ENCODE measurements at regions not wholly inside any gene's neighbourhood (a gene's known extent, or its start where the extent isn't known, plus 50 kb on each side); places are given as distances from the start of the nearest gene placed in this dataset.

DNA sequence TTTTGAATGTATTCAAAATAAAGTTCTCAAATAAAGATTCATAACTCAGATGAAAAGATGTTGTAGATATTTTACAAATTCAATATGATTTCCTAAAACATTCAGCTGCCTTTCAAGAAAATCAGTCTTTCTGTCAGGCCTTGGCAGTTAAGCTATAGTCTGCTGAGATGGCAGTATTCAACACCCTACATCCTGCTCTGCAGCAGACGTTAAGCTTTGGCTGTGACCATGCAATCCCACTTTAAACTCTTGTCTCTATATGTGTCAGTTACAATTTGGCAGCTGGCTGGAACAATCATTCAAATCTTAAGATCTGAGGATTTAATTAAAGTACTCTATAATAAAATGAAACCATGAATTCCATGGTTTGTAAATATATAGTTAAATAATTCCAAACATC lies 567.3 kb upstream of the ZNF804A start:
- POLR2A ChIA-PET, result no interaction called here
- no peak for TF ChIP-seq CTCF (IDR thresholded peaks at IDR 0.05; ENCODE audit: low read depth, low read length)
- CTCF ChIA-PET, result no interaction called here
- Histone ChIP-seq H3K9me3 (ENCODE audit: control insufficient read depth, insufficient read depth, low read length) (peaks cover 2% of the 10 kb centered on the region; the same call in 1 of the 2 replicates), H3K27ac (ENCODE audit: low read depth, low read length) (no peak overlapping the region), H3K27me3 (ENCODE audit: control insufficient read depth, insufficient read depth, low read length) (no peaks in the 10 kb centered on the region), H3K4me3 (ENCODE audit: low read depth, low read length) (no peak overlapping the region)
- no peak for DNase-seq (ENCODE audit: low read depth, low spot score)

- DNase-seq (ENCODE audit: low read depth, low spot score), result no peak
- H3K4me3 ChIP-seq (ENCODE audit: low read depth, low read length), result no peak overlapping the region
- no peaks in the 10 kb centered on the region for H3K27me3 ChIP-seq (ENCODE audit: control insufficient read depth, insufficient read depth, low read length)
- CTCF ChIA-PET, result no interaction called here
- POLR2A ChIA-PET, result no interaction called here
- H3K9me3 ChIP-seq (ENCODE audit: control insufficient read depth, insufficient read depth, low read length), result peaks cover 2% of the 10 kb centered on the region; the same call in 1 of the 2 replicates
- TF ChIP-seq CTCF (IDR thresholded peaks at IDR 0.05; ENCODE audit: low read depth, low read length), result no peak
- H3K27ac ChIP-seq (ENCODE audit: low read depth, low read length), result no peak overlapping the region
Observed at GRCh38 chr2:184031402-184032147, 566.8 kb upstream of the ZNF804A start.

DNA sequence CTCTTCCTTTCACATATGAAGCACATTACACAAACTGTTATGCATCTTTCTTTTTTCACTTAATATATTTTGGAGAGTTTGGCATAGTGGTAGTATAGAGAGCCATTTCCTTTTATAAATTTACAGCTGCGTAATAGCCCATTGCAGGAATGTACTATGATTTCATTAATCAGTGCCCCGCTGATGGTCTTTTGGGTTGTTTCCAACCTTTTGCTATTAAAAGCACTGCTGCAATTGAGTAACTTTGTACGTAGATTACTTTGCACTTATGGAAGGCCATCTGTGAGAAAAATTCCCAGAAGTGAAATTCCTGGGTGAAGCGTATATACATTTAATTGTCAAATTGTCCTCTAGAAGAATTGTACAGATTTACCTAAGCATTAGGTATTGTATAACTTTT lies 565.3 kb upstream of the ZNF804A start:
- ChIA-PET POLR2A (no interaction called here), CTCF (no interaction called here)
- TF ChIP-seq CTCF (IDR thresholded peaks at IDR 0.05; ENCODE audit: low read depth, low read length), result no peak

GRCh38 chr2:184037273-184037672 lies 561.1 kb upstream of the ZNF804A start:
- no peak overlapping the region for H3K4me3 ChIP-seq (ENCODE audit: low read depth, low read length)
- peaks cover 2% of the 10 kb centered on the region; the same call in 1 of the 2 replicates for H3K9me3 ChIP-seq (ENCODE audit: control insufficient read depth, insufficient read depth, low read length)
- H3K27me3 ChIP-seq (ENCODE audit: control insufficient read depth, insufficient read depth, low read length), result no peaks in the 10 kb centered on the region
- ChIA-PET POLR2A (no interaction called here), CTCF (no interaction called here)
- DNase-seq (ENCODE audit: low read depth, low spot score), result no peak
- TF ChIP-seq CTCF (IDR thresholded peaks at IDR 0.05; ENCODE audit: low read depth, low read length), result no peak
- H3K27ac ChIP-seq (ENCODE audit: low read depth, low read length), result no peak overlapping the region

More for the DNA sequence above, 565.3 kb upstream of the ZNF804A start:
- peaks cover 2% of the 10 kb centered on the region; the same call in 1 of the 2 replicates for H3K9me3 ChIP-seq (ENCODE audit: control insufficient read depth, insufficient read depth, low read length)
- no peak overlapping the region for H3K4me3 ChIP-seq (ENCODE audit: low read depth, low read length)
- H3K27ac ChIP-seq (ENCODE audit: low read depth, low read length), result no peak overlapping the region
- no peak for DNase-seq (ENCODE audit: low read depth, low spot score)
- no peaks in the 10 kb centered on the region for H3K27me3 ChIP-seq (ENCODE audit: control insufficient read depth, insufficient read depth, low read length)

DNA sequence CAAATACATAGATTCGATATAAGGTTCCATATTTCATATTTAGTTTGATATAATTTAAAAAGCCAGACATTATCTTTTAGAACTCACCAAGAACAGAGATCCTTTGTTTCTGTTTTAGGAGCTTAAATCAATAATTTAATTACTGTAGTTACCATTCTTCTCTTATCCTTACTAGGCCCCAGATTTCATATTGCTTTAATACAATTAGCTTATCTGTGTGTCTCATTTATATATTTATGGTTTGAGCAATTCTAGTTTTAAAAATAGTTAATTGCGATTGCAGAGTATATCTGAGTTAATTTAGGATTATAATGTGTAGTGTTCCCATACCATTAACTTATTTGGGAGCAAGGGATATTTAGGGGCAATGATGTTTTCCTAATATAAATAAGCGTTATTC lies 558.8 kb upstream of the ZNF804A start:
- ChIA-PET CTCF (no interaction called here), POLR2A (no interaction called here)
- no peak for TF ChIP-seq CTCF (IDR thresholded peaks at IDR 0.05; ENCODE audit: low read depth, low read length)
- Histone ChIP-seq H3K9me3 (ENCODE audit: control insufficient read depth, insufficient read depth, low read length) (no peaks in the 10 kb centered on the region), H3K27ac (ENCODE audit: low read depth, low read length) (no peak overlapping the region), H3K27me3 (ENCODE audit: control insufficient read depth, insufficient read depth, low read length) (no peaks in the 10 kb centered on the region), H3K4me3 (ENCODE audit: low read depth, low read length) (no peak overlapping the region)
- DNase-seq (ENCODE audit: low read depth, low spot score), result no peak
